ENCODE measurements at regions not wholly inside any gene's neighbourhood (a gene's known extent, or its start where the extent isn't known, plus 50 kb on each side); places are given as distances from the start of the nearest gene placed in this dataset.

GRCh38 chr5:130963798-130964197 is 201.3 kb downstream of the HINT1 start:
- no peak for ATAC-seq (ENCODE audit: low FRiP score)
- TF ChIP-seq CTCF (IDR thresholded peaks at IDR 0.05), result no peak
- no peak for DNase-seq (ENCODE audit: low spot score)

- no peak for TF ChIP-seq CTCF (IDR thresholded peaks at IDR 0.05)
- ATAC-seq (ENCODE audit: low FRiP score), result no peak
- no peak for DNase-seq (ENCODE audit: low spot score)
These were observed 207.9 kb downstream of the HINT1 start for GRCh38 chr5:130957151-130957550.

- DNase-seq (ENCODE audit: low spot score) (no peak), ATAC-seq (ENCODE audit: low FRiP score) (no peak)
- TF ChIP-seq CTCF (IDR thresholded peaks at IDR 0.05), result no peak
These were observed 210.0 kb downstream of the HINT1 start for GRCh38 chr5:130955041-130955440.

GRCh38 chr5:130954336-130954735 is 210.7 kb downstream of the HINT1 start:
- ATAC-seq (ENCODE audit: low FRiP score), result no peak
- TF ChIP-seq CTCF (IDR thresholded peaks at IDR 0.05), result no peak

GRCh38 chr5:130939059-130939458 is 226.0 kb downstream of the HINT1 start:
- TF ChIP-seq CTCF (IDR thresholded peaks at IDR 0.05), result no peak
- no peak for ATAC-seq (ENCODE audit: low FRiP score)
- no peak for DNase-seq (ENCODE audit: low spot score)

More at GRCh38 chr5:130954336-130954735, 210.7 kb downstream of the HINT1 start:
- no peak for DNase-seq (ENCODE audit: low spot score)

- DNase-seq (ENCODE audit: low spot score) (no peak), ATAC-seq (ENCODE audit: low FRiP score) (no peak)
- TF ChIP-seq CTCF (IDR thresholded peaks at IDR 0.05), result no peak
These were observed 228.0 kb downstream of the HINT1 start for GRCh38 chr5:130937046-130937445.

- DNase-seq (ENCODE audit: low spot score) (no peak), ATAC-seq (ENCODE audit: low FRiP score) (no peak)
- TF ChIP-seq CTCF (IDR thresholded peaks at IDR 0.05), result no peak
These were observed 241.4 kb downstream of the HINT1 start for GRCh38 chr5:130923543-130924124.
